ENCODE measurements at regions not wholly inside any gene's neighbourhood (a gene's known extent, or its start where the extent isn't known, plus 50 kb on each side); places are given as distances from the start of the nearest gene placed in this dataset.

GRCh38 chr18:30694773-30695172, 347.8 kb downstream of the DSC3 start:
- DNase-seq, result no peak
- TF ChIP-seq CTCF (IDR thresholded peaks at IDR 0.05; ENCODE audit: borderline replicate concordance), result no peak
- no peaks in the 10 kb centered on the region for H3K9me3 ChIP-seq (replicated peaks)
- H3K27me3 ChIP-seq (ENCODE audit: low read depth), result no peaks in the 10 kb centered on the region
- no peak overlapping the region for H3K4me3 ChIP-seq
- no peak overlapping the region for H3K27ac ChIP-seq (replicated peaks)
- H3K36me3 ChIP-seq, result no peaks in the 10 kb centered on the region
- no peaks in the 10 kb centered on the region for H3K4me1 ChIP-seq
- intact Hi-C loops (cut with micrococcal nuclease), result no loop called here

- Histone ChIP-seq H3K27ac (replicated peaks) (no peak overlapping the region), H3K27me3 (ENCODE audit: low read depth) (no peaks in the 10 kb centered on the region), H3K4me1 (no peaks in the 10 kb centered on the region), H3K36me3 (no peaks in the 10 kb centered on the region), H3K9me3 (replicated peaks) (no peaks in the 10 kb centered on the region), H3K4me3 (no peak overlapping the region)
- TF ChIP-seq CTCF (IDR thresholded peaks at IDR 0.05; ENCODE audit: borderline replicate concordance), result no peak
- no peak for DNase-seq
- intact Hi-C loops (cut with micrococcal nuclease), result no loop called here
Measured at GRCh38 chr18:30689216-30689615, 353.3 kb downstream of the DSC3 start.

- no peak overlapping the region for H3K4me3 ChIP-seq
- TF ChIP-seq CTCF (IDR thresholded peaks at IDR 0.05; ENCODE audit: borderline replicate concordance), result no peak
- H3K4me1 ChIP-seq, result no peaks in the 10 kb centered on the region
- no peak overlapping the region for H3K27ac ChIP-seq (replicated peaks)
- H3K36me3 ChIP-seq, result no peaks in the 10 kb centered on the region
- no peaks in the 10 kb centered on the region for H3K9me3 ChIP-seq (replicated peaks)
- H3K27me3 ChIP-seq (ENCODE audit: low read depth), result no peaks in the 10 kb centered on the region
- DNase-seq, result no peak
- intact Hi-C loops (cut with micrococcal nuclease), result no loop called here
Measured at GRCh38 chr18:30687501-30687900, 355.0 kb downstream of the DSC3 start.

GRCh38 chr18:30684825-30685481, 357.6 kb downstream of the DSC3 start:
- DNase-seq, result no peak
- Histone ChIP-seq H3K36me3 (no peaks in the 10 kb centered on the region), H3K27ac (replicated peaks) (no peak overlapping the region), H3K27me3 (ENCODE audit: low read depth) (no peaks in the 10 kb centered on the region), H3K4me1 (no peaks in the 10 kb centered on the region), H3K9me3 (replicated peaks) (no peaks in the 10 kb centered on the region), H3K4me3 (no peak overlapping the region)
- no peak for TF ChIP-seq CTCF (IDR thresholded peaks at IDR 0.05; ENCODE audit: borderline replicate concordance)
- intact Hi-C loops (cut with micrococcal nuclease), result no loop called here

GRCh38 chr18:30683836-30684235, 358.7 kb downstream of the DSC3 start:
- no peaks in the 10 kb centered on the region for H3K27me3 ChIP-seq (ENCODE audit: low read depth)
- no peaks in the 10 kb centered on the region for H3K9me3 ChIP-seq (replicated peaks)
- no peak overlapping the region for H3K27ac ChIP-seq (replicated peaks)
- H3K4me3 ChIP-seq, result no peak overlapping the region
- DNase-seq, result no peak
- H3K36me3 ChIP-seq, result no peaks in the 10 kb centered on the region
- intact Hi-C loops (cut with micrococcal nuclease), result no loop called here
- TF ChIP-seq CTCF (IDR thresholded peaks at IDR 0.05; ENCODE audit: borderline replicate concordance), result no peak
- H3K4me1 ChIP-seq, result no peaks in the 10 kb centered on the region
